ENCODE measurements at regions not wholly inside any gene's neighbourhood (a gene's known extent, or its start where the extent isn't known, plus 50 kb on each side); places are given as distances from the start of the nearest gene placed in this dataset.

DNA sequence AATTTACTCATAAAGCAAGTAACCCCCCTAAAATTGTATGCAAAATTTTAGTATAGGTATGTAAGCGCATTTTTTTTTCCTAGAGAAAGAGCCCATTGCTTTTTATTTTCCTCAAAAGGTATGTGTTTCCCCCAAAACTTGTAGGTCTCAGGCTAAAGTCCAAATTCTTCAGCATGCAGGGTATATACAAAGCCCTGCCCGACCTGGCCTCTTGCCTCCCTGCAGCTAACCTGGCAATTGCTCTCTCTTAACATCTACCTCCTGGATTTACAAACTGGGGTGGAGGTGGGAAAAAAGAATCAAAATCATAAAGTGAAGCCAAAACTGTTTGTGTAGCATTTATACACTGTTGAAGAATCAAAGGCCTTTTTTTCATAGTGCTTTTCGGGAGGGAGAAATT is 107.8 kb downstream of the KCNRG start:
- Histone ChIP-seq H3K4me3 (ENCODE audit: low read depth, low read length) (no peak overlapping the region; the same call in 1 of the 2 replicates), H3K27me3 (no peaks in the 10 kb centered on the region), H3K9me3 (no peaks in the 10 kb centered on the region), H3K36me3 (peaks cover 4% of the 10 kb centered on the region), H3K4me1 (peaks cover 8% of the 10 kb centered on the region; the same call in 1 of the 2 replicates)
- TF ChIP-seq, protein P1, sequence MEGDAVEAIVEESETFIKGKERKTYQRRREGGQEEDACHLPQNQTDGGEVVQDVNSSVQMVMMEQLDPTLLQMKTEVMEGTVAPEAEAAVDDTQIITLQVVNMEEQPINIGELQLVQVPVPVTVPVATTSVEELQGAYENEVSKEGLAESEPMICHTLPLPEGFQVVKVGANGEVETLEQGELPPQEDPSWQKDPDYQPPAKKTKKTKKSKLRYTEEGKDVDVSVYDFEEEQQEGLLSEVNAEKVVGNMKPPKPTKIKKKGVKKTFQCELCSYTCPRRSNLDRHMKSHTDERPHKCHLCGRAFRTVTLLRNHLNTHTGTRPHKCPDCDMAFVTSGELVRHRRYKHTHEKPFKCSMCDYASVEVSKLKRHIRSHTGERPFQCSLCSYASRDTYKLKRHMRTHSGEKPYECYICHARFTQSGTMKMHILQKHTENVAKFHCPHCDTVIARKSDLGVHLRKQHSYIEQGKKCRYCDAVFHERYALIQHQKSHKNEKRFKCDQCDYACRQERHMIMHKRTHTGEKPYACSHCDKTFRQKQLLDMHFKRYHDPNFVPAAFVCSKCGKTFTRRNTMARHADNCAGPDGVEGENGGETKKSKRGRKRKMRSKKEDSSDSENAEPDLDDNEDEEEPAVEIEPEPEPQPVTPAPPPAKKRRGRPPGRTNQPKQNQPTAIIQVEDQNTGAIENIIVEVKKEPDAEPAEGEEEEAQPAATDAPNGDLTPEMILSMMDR (IDR thresholded peaks at IDR 0.05; ENCODE audit: low read depth, low read length): no peak
- DNase-seq: no peak

DNA sequence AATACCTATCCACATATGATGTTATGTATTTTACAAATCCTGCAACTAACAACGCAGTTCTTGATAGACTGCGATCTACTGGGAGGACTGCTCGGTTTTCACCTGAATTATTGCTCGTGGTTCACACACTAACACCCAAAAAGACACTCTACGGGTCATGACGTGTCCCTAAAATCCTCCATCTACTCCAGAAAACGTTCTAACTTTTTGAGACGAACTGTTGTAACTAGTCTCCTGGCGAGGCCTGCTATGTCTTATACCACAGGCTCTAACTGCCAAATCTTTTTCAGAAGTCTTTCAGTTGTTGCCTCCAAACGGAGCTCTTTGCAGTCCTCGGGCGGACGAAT is 108.2 kb downstream of the KCNRG start:
- H3K9me3 ChIP-seq: no peaks in the 10 kb centered on the region
- H3K36me3 ChIP-seq: peaks cover 4% of the 10 kb centered on the region
- peaks cover 8% of the 10 kb centered on the region; the same call in 1 of the 2 replicates for H3K4me1 ChIP-seq
- peak overlapping the region; percentile 87 for H3K4me3 ChIP-seq (ENCODE audit: low read depth, low read length)
- no peak for DNase-seq
- TF ChIP-seq, protein P1 (IDR thresholded peaks at IDR 0.05; ENCODE audit: low read depth, low read length): no peak
- no peaks in the 10 kb centered on the region for H3K27me3 ChIP-seq

DNA sequence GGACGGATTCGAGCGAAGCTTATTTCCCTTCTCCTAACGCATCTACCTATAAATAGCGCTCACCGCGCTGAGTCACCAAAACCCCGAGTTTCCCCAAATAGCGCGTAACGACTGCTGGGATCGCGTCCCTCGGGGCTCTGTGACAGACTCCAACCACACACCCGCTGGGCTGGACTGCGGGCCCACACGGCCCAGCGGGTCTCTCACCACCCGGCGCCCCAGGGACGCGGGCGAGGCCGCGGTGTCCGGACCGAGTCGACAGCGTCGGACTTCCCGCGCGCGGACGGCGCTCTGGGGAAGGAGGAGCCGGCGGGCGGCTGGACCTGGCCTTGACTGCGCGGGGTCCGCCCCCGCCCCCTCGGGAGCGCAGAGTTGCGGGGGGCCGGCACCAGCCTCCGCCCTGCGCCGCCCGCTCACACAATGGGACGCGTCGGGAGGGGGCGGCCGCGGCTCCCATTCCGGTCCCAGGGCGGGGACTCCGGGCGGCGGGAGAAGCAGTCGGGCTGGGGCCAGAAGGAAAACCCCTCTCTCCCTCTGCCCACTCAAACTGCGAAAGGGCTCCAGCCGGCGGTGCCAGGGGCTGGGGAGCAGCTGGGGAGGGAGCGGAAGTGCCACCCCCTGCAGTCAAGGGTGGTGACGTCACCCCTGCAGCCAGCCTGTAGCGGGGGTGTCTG is 108.8 kb downstream of the KCNRG start:
- TF ChIP-seq, protein P1 (IDR thresholded peaks at IDR 0.05; ENCODE audit: low read depth, low read length): no peak
- H3K4me1 ChIP-seq: peaks cover 8% of the 10 kb centered on the region; the same call in 1 of the 2 replicates
- H3K9me3 ChIP-seq: no peaks in the 10 kb centered on the region
- peaks cover 4% of the 10 kb centered on the region for H3K36me3 ChIP-seq
- DNase-seq: no peak
- peak overlapping the region; percentile 87 for H3K4me3 ChIP-seq (ENCODE audit: low read depth, low read length)
- H3K27me3 ChIP-seq: no peaks in the 10 kb centered on the region

DNA sequence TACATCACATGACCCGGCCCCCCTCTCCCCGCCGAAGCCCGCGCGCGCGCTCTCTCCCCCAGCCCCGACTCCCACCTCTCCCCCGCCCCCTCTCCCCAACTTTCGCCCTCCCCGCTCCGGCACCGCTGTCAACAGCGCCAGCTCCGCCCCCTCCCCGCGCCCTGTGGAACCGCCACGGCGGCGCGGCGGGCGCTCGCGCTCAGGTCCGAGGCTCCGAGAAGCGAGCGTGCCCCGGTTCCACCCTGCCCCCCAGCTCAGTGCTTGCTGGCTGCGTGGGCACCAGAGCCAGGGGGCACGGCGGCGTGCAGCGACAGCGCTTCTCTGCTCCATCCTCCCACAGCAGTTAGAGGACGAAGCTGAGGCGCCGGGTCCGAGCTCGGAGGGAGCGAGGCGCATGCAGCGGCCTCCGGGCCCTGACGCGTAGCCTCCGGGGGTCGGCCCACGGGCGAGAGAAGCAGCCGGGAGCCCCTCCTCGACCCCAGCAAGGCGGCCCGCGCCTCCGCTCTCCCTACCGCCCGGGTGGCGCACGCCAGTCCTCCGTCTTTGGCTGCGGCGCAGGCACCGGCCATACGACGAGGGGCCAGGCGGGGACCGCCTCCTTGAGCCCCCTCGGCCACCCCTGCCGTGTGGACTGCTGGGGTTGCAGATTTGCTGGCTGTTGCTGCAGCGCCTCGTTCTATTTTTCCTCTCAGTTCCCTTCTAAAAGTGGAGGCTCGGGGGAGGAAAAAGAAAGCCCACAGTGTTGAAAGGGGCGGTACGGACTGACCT is 109.5 kb downstream of the KCNRG start:
- Histone ChIP-seq H3K4me1 (peaks cover 6% of the 10 kb centered on the region; the same call in 1 of the 2 replicates), H3K4me3 (ENCODE audit: low read depth, low read length) (peak overlapping the region; percentile 87), H3K27me3 (no peaks in the 10 kb centered on the region; the same call in 1 of the 2 replicates), H3K9me3 (no peaks in the 10 kb centered on the region), H3K36me3 (peaks cover 4% of the 10 kb centered on the region)
- DNase-seq: peak; percentile 97
- TF ChIP-seq, protein P1 (IDR thresholded peaks at IDR 0.05; ENCODE audit: low read depth, low read length): 0 out of 2 replicates have a peak, but pooled peaks have one; percentile 1

DNA sequence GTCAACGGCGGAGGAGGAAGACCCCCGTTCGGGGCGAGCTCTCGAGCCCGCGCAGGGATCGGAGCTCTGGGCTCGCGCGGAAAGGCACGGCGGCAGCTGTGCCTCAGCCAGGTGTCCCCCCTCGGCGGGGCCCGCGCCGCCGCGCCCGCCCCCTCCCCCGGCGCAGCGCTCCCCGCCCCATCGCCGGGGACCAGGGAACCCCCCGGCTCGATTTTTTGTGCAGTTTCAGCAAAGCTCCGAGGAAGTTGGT is 110.0 kb downstream of the KCNRG start:
- TF ChIP-seq, protein P1 (IDR thresholded peaks at IDR 0.05; ENCODE audit: low read depth, low read length): no peak
- Histone ChIP-seq H3K4me3 (ENCODE audit: low read depth, low read length) (peak overlapping the region; percentile 87), H3K36me3 (peaks cover 4% of the 10 kb centered on the region), H3K9me3 (no peaks in the 10 kb centered on the region), H3K27me3 (peaks cover 3% of the 10 kb centered on the region), H3K4me1 (peaks cover 6% of the 10 kb centered on the region; the same call in 1 of the 2 replicates)
- DNase-seq: no peak
